DMS114 treated with DMSO at 0.1 percent for 48 hours (cell line): ENCODE measurements at regions not wholly inside any gene's neighbourhood (a gene's known extent, or its start where the extent isn't known, plus 50 kb on each side); places are given as distances from the start of the nearest gene placed in this dataset.
"Not testable (repeated sequence)": the region's sequence is repeated elsewhere in the genome, so short reads cannot be mapped to it uniquely, and the experiment has no call there.

Experiments used
- DNase-seq: peaks from one replicate; lab custom pipeline; 2025; ENCODE audit not compliant: unreplicated experiment; lab: John Stamatoyannopoulos, UW

GRCh38 chr5:126100767-126101166 lies 322.4 kb upstream of the GRAMD2B start:
- DNase-seq = no peak

- DNase-seq = no peak
These were observed 321.3 kb upstream of the GRAMD2B start for GRCh38 chr5:126101901-126102300.

- DNase-seq = no peak
These were observed 320.2 kb upstream of the GRAMD2B start for GRCh38 chr5:126103050-126103449.

- no peak for DNase-seq
These were observed 319.3 kb upstream of the GRAMD2B start for GRCh38 chr5:126103868-126104267.

GRCh38 chr5:126104341-126104740 lies 318.9 kb upstream of the GRAMD2B start:
- DNase-seq = no peak

GRCh38 chr5:126104951-126105350 lies 318.3 kb upstream of the GRAMD2B start:
- DNase-seq = no peak

GRCh38 chr5:126106029-126106428 lies 317.2 kb upstream of the GRAMD2B start:
- no peak for DNase-seq

- DNase-seq = no peak
These were observed 315.8 kb upstream of the GRAMD2B start for GRCh38 chr5:126107381-126107780.

- DNase-seq = no peak
These were observed 314.7 kb upstream of the GRAMD2B start for GRCh38 chr5:126108470-126108869.

GRCh38 chr5:126115059-126115629 lies 308.1 kb upstream of the GRAMD2B start:
- no peak for DNase-seq

GRCh38 chr5:126117044-126117443 lies 306.2 kb upstream of the GRAMD2B start:
- no peak for DNase-seq

GRCh38 chr5:126119887-126120442 lies 303.2 kb upstream of the GRAMD2B start:
- DNase-seq = no peak

- DNase-seq = no peak
These were observed 302.3 kb upstream of the GRAMD2B start for GRCh38 chr5:126120939-126121338.

GRCh38 chr5:126122942-126123341 lies 300.3 kb upstream of the GRAMD2B start:
- DNase-seq = peak; percentile 44

- DNase-seq = peak; percentile 40
These were observed 298.4 kb upstream of the GRAMD2B start for GRCh38 chr5:126124706-126125345.

- DNase-seq = no peak
These were observed 297.8 kb upstream of the GRAMD2B start for GRCh38 chr5:126125407-126125806.

GRCh38 chr5:126126574-126126973 lies 296.6 kb upstream of the GRAMD2B start:
- no peak for DNase-seq

GRCh38 chr5:126127371-126127770 lies 295.8 kb upstream of the GRAMD2B start:
- not testable (repeated sequence) for DNase-seq

- DNase-seq = no peak
These were observed 293.8 kb upstream of the GRAMD2B start for GRCh38 chr5:126129431-126129830.

GRCh38 chr5:126133424-126133823 lies 289.8 kb upstream of the GRAMD2B start:
- DNase-seq = no peak

GRCh38 chr5:126137891-126138280 lies 285.3 kb upstream of the GRAMD2B start:
- DNase-seq = peak; percentile 49

GRCh38 chr5:126138281-126138931 lies 284.8 kb upstream of the GRAMD2B start:
- peak; percentile 73 for DNase-seq
